ENCODE measurements at regions not wholly inside any gene's neighbourhood (a gene's known extent, or its start where the extent isn't known, plus 50 kb on each side); places are given as distances from the start of the nearest gene placed in this dataset.
"Not testable (repeated sequence)": the region's sequence is repeated elsewhere in the genome, so short reads cannot be mapped to it uniquely, and the experiment has no call there.

DNA sequence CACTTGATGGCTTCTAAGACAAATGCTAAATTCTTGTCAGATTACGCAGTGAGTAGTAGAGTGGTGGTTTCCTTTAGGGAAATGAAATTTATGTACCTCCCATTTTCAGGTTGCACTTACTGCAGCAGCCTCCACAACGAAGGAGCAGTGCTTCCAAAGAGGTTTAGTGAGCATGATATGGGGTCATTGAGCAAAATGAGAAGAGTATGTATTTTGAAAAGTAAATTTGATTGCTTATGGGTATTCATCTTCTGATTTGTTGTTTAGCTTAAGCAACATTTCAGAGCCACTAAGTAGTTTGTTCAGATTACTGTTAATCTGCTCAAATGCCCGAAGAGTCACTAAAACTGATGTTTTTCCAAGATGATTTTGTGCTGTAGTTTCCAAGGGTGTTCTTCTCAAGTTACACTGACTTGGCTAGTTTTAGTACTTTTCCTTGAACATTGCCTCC is 493.6 kb downstream of the PCNX1 start:
- no peak for DNase-seq

DNA sequence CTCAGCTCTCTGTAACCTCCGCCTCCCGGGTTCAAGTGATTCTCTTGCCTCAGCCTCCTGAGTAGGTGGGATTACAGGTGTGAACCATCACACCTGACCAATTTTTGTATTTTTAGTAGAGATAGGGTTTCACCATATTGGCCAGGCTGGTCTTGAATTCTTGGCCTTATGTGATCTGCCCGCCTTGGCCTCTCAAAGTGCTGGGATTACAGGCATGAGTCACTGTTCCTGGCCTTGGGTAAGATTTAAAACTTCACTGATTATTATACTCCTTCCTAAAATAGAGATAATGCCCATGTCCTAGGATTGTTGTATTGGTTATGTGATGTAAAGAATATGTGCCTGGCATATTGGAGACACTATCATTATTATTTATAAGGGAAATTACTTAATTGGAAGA is 495.2 kb downstream of the PCNX1 start:
- DNase-seq = not testable (repeated sequence)

DNA sequence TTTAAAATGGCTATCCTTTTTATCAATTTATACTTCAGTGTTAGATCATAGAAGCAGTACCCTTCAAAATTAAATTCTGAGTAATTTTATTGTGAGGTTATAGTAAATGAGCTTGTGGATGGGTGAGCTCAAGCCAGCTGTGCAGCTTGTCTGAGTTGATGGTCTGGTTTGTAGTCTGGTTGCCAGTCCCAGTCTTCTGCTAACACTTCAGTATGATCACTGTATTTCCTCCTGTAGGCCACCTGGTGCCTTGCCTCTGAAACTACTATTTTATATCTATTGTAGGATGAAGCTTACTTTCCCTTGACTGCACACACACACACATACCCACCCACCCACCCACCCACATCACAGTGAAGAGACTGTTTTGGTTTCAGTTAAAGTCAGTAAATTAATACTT is 496.4 kb downstream of the PCNX1 start:
- no peak for DNase-seq

DNA sequence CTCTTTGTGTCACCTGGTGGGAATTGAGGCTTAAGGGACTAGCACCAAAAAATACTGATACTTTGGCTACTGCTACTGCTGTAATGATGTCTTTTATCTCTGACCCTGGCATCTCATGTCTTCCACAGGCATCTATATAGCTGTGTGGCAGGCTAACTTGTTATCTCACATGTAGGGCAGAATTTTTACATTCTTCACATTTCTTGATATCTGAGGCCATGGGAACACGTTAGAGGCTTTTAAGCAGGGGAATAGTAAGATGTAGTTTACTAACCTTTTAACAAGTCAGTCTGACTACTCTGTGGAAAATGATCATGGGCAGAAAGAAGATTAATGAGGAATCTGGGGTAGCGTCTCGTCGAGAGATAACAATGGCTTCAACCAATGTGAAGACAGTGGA is 498.4 kb downstream of the PCNX1 start:
- no peak for DNase-seq

DNA sequence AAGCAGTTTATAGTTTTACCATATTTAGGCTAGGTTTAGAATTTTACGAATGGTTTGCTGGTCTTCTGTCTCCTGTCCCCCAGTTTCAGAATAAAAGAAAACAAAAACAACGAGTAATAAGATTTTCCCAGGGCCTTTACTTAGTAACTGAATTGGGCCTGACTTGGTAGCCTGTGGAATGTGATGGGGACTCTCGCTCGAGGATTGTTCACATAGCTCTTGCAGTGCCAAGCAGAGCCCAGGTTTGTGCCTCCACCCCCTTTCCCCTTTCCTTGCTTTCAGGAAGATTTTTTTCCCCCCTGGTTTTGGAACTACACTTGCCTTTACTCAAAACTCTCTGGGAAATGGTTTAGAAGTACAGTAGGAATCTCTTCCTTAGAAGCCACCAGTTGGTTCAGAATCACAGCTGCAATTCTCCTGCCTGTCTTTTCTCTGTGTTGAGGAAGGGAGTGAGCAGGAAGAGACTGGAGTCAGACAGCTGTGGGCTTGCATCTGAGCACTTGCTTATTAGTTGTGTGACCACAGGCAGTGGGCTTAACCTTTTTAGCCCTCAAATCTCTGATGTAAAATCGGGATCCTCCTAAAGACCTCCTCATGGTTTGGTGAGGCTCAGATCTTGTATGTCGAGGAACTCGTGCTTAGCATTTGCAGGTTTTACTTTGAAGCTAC is 501.2 kb downstream of the PCNX1 start:
- no peak for DNase-seq

DNA sequence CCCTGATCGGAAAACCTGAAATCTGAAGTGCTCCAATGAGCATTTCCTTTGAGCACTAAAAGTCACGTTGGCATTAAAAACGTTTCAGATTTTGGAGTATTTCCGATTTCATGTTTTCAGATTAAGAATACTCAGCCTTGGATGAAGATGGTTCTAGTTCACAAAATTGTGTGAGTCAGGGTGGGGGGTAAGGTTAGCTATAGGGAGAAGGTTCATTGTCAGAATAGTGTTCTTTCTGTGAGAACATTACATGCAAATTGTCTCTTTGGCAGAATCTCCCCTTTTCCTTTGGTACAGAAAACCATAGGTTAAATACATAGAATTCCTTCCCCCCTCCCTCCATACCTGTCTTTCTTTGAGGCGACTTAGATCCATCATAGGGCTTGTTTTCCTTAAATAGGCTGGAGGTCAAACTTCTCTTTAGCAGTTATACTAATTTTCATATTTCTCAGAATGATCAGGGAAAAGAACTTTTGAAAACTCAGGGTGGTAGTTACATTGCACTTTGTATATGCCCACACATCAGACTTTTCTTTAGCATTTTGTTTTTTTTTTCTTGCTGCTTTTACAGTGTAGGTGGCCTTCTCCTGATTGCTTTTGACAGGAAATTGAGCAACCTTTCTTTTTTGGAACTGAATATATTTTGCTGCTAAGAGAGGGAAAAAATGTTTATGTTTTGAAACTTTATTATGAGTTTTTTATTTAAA is 503.5 kb downstream of the PCNX1 start:
- no peak for DNase-seq

DNA sequence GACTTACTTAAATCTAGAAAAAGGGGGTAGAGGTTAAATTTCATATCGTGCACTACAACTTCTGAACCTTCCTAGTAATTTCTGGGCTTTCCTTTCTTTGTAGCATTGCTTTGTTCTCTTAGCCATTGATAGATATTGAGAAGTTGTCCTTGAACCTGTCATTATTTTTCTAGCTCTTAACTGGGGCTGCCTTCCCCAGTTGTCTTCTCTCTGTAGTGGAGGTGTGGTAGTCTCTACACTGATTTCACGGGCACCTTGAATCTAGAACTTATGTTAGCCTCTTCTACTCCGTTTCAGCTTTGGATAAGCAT is 504.0 kb downstream of the PCNX1 start:
- DNase-seq = no peak

DNA sequence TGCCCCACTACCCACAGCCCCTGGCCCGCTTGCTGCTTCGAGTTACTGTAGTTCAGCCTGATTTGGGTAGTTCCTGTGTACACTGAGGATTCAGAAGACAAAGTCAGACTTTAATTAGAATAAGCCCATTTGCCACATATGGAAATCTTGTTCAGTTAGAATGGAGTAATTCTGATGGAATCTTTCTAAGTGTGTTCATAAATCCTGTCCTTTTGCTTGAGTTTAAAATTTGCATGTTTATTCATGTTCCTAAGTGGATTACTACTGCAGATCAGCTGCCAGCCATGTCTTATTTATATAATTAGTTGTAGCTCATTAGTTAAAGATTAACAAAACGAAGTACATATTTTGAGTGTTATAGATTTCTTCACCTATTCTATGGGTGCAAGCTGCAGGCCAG is 504.5 kb downstream of the PCNX1 start:
- no peak for DNase-seq

DNA sequence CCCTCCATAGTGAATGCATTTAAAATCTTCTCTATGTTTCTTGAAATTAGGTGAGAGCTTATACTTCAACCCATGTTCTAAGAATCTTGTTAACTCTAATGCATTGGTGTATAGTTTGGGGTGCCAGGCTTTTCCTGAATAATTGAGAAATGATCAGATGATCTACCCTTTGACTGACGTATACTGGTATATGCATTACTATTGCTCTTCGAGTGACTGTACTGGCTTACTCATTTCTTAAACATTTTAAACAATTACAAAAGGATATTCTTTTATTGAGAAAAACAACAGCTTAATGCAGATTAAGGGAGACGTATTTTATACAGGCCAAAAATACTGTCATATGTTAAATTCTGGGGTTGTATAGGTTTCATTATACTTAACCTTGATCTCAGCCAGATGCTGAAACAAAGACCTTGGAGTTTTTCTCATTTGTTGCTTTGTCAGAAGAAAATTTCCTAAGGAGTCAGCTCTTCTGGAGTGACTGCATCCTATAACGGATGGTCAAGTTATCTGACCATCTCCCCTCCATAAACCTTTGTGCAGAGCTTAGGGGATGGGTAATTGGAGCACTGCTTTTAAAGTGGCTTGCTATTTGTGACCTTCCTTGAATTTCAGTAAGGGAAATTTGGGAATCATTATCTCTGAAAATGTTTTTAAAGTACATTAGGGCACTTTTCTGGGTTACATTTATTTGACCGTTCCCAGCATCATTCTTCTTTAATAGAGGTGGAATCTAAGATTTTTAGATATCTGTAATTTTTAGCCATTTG is 507.6 kb downstream of the PCNX1 start:
- no peak for DNase-seq

DNA sequence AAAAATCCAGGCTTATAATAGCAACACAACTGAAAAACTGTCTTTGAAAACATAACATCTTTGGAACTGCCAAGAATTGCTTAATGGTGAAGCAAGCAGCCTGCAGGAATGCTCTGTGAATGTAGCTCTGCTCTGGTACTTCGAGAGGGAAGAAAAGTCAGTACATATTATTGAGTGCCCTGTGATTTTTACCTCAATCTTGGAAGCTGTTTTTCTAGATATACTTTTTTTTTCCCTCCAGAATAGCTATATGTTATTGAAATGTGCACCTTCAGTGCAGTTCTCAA is 508.1 kb downstream of the PCNX1 start:
- no peak for DNase-seq

DNA sequence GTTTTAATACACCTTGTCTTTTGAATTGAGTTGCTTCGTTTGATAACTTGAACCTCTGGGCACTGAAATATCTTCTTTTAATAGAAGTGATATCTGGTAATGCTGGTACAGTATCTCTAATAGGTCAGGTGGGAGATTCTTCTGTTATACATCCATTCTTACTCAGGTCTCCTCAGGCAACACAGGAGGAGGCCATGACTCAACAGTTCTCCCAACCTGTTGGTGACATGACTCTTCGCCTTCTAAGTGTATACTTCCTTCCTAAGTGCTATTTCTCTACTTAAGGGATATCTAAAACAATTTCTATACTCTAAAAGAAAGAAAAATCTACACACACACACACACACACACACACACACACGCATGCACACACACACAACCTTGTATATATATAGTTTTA is 509.1 kb downstream of the PCNX1 start:
- DNase-seq = no peak

DNA sequence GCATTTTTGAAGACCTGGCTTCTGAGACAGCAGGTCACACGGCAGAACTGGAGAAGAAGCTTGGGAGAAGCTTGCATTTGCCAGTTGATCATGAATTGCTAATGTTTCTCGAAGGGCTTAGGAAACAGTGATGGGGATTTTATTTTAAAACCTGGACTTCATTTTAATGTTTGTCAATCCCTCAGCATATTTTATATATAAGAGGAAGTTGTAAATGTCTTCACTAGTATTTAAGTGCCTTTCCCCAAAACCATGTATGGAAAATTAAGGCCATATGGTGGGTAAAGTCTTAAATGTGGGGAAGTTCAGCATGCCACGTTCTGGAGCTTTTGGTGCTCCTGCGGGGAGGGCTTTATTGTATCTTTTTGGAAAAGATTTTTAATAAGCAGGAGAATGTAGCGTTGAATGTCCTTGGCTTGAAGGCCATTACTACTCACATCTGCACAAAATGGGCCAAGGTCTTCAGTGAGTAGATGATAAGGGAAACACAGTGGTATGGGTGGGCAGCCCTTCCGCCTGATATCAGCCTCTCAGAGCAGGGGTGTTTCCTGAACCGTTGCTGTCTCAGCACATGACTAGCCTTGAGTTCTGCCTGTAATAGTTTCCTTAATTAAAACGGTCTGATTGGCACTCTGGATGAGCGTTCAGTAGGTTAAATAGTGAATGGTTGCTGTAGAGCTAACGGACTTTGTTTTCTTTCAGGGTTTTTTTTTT is 511.4 kb downstream of the PCNX1 start:
- DNase-seq = no peak

DNA sequence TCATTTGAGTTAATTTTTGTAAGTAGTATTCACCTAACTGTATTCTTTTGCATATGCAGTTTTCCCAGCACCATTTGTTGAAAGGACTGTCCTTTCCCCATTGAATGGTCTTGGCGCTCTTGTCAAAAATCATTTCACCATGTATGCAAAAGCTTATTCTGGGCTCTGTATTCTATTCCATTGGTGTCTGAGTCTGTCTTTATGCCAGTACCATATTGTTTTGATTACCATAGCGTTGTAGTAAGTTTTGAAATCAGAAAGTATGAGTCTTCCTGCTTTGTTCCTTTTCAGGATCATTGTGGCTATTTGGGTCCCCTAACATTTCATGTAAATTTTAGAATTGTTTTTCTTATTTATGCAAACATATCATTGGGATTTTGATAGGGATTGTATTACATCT is 508.7 kb upstream of the RGS6 start:
- DNase-seq = no peak

DNA sequence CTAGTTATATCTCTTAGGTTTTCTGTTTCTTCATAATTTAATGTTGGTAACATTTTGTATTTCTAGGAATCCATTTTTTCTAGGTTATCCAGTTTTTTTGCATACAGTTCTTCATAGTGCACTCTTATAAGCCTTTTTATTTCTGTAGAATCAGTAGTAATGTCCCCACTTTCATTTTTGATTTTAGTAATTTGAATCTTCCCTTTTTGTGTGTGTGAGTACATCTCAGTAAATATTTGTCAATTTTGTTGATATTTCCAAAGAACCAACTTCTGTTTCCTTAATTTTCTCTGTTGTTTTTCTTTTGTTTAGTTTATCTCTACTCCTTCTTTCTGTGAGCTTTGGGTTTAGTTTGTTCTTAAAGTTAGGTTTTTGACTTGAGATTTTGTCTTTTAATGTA is 507.3 kb upstream of the RGS6 start:
- DNase-seq = no peak

DNA sequence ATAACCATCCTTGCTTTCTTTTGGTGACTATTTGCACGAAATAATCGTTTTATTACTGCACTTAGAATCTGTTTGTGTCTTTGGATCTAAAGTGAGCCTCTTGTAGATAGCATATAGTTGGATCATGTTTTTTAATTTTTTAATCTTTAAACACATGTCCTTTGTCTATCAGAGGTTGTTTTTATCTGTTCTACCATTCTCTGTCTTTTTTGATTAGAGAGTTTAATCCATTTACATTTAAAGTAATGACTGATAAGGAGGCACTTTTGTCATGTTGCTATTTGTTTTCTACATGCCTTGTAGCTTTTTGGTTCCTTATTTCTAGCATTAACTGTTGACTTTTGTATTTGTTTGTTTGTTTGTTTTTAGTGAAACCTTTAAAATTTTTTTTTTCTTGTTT is 506.2 kb upstream of the RGS6 start:
- no peak for DNase-seq

DNA sequence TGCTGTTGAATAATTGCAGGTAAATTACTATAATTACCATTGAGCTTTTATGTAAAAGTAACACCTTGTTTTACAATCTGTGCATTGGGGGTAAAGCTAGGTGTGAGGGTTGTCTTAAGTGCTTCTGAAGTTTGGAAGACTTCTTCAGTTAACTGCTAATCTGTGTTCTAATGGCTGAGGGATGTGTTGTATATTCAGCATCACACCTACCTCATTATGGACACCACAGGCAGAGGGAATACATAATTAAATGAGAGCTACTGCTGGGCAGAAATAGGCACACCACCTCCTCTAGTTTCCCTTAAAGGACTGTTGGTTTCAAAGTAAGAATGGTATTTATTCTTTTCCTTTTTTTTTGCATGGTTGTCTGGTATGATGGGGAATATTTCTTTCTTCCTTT is 502.3 kb upstream of the RGS6 start:
- no peak for DNase-seq

DNA sequence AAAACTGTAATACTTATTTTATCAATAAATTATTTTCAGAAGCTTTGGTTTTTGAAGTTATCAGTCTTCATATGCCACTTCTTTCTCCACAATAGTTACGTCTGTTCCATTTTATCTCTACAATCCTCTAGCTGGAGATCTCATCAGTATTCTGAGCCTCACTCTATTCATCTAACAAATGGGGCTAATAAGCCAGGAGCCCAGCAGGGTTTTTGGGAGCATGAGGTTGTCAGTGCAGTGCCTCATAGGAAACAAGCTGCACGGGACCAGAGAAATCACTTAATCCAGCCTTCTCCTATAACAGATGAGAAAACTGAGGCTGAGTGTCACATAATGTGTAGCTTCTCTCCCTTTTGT is 501.9 kb upstream of the RGS6 start:
- no peak for DNase-seq

DNA sequence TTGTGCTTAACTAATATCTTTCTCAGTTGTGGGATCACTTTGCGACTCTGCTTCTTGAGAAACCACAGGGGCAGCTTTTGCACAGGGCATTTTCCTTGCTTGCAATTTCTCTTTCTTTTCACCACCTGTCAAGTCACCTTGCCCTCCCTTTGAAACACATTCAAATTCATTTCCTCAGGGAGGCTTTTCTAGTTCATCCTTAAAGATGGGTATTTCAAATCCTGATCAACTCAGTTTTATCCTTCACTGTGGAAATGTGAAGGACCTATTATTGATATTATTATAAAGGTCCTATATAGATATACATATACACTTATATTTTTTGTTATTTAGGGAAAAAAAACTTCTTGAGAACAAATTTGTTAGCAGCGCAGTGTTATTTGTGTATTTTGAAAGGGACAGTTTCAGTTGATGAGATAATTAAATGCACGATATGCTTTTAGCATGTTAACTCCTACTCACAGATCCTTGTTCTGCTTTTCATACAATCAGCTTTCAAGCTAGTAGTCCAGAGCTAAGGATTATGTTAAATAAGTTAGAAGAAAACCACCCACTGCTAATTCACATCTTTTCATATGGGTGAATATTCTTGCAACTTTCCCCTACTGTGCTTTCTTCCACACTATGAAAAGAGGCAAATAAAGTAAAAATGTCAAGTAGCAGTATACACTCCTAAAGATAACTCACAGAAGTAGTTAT is 501.4 kb upstream of the RGS6 start:
- DNase-seq = no peak

DNA sequence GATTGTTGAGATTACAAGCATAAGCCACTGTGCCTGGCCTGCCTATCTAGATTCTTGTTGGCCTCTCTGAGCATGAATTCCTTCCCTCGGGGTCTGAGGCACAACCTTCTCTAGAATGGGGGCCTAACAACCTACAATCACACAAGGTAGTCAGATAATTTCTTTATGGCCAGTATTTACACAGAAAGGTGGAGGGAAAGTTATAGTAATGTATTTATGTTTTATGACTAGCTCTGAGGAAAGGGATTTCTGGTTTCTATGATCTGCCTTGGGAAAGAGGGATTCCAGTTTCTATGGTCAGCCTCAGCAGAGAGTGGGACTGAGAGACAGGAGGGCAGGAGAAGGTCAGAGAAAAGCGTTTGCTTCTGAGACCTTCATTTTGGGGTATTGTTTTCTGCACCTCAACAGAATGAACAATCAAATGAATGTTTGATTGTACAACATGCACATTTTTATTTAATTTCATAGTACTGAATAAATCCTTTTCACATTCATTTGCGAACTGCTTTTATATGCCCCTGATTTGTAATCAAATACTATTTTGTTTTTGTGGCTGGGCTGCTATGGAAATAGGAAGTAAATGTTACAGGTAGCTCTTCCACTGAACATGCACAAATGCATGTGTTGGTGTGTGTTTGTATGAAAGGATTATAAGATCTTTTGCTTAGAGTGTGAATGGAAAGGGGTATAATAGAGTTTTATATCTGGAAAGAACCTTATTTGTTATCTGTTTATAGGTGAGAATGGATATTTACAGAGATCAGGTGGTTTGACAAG is 499.7 kb upstream of the RGS6 start:
- no peak for DNase-seq

DNA sequence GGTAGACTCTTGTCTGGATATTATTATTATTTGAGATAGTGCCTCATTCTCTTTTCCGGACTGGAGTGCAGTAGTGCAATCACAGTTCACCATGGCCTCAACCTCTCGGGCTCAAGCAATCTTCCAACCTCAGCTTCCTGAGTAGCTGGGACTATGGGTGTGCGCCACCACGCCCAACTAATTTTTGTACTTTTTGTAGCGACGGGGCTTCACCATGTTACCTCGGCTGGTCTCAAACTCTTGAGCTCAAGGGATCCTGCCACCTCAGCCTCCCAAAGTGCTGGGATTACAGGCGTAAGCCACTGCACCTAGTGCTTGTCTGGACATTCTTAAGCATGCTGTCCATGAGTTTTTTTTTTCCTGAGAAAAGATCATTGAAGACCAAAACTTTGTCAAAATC is 498.9 kb upstream of the RGS6 start:
- DNase-seq = no peak

DNA sequence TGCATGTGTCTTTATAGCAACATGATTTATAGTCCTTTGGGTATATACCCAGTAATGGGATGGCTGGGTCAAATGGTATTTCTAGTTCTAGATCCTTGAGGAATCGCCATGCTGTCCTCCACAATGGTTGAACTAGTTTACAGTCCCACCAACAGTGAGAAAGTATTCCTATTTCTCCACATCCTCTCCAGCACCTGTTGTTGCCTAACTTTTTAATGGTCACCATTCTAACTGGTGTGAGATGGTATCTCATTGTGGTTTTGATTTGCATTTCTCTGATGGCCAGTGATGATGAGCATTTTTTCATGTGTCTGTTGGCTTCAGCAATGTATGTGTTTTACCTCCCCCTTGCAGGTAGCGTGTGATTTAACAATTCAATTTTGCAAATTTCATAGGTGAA is 496.6 kb upstream of the RGS6 start:
- DNase-seq = not testable (repeated sequence)

DNA sequence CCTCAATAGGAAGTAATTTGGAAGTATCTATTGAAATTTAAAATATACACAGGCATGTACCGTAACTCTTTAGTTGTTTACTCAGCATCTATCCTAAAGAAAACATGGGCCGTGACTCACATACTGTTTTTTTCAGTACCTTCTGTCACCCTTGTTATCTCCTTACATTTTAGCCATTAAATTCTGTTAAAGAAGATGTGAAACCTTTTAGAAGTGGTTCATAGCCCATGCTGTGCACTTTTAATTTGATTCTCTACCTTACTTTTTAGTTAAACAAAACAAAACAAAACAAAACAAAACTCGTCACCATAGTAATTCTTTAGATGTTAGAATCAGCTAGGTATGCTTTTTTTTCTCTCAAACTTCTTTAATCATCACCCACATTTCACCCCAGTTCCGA is 494.4 kb upstream of the RGS6 start:
- DNase-seq = no peak

DNA sequence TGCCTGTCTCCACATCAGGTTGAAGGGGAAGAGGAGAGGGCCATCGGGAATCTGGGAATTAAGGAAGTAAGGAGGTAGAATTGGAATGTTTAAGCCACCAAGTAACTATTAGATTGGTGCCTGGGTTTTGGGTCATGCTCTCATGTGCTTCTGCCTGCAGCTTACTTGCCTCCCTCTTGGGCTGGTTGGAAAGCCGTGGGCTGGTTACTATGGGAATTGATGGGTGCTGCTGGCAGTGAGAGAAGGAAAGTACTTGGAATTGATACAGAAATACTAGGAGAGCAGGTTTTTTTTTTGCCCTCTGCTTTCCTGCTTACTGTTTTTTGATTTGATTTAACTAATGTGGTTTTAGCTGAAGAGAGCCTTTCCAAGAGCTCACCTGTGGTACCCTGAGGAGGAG is 493.5 kb upstream of the RGS6 start:
- no peak for DNase-seq
